ENCODE measurements at regions not wholly inside any gene's neighbourhood (a gene's known extent, or its start where the extent isn't known, plus 50 kb on each side); places are given as distances from the start of the nearest gene placed in this dataset.
"Not testable (repeated sequence)": the region's sequence is repeated elsewhere in the genome, so short reads cannot be mapped to it uniquely, and the experiment has no call there.

GRCh38 chr4:18106620-18107019 lies 85.1 kb upstream of the LCORL start:
- Histone ChIP-seq H3K36me3 (no peaks in the 10 kb centered on the region), H3K4me3 (no peak overlapping the region), H3K4me1 (no peaks in the 10 kb centered on the region), H3K27ac (no peak overlapping the region), H3K9me3 (no peaks in the 10 kb centered on the region), H3K27me3 (no peaks in the 10 kb centered on the region)
- FAIRE-seq = no peak
- intact Hi-C loops (cut with DNase I) = no loop called here
- no peak for DNase-seq
- WGBS, 2 donors = 24 to 33% methylated on average over 5 of the region's 5 CpGs
- ATAC-seq = peak in 1 of 4 donors; percentile 27
- TF ChIP-seq CTCF (IDR thresholded peaks at IDR 0.05) = no peak

GRCh38 chr4:18105030-18106011 lies 83.8 kb upstream of the LCORL start:
- no peaks in the 10 kb centered on the region for H3K4me1 ChIP-seq
- H3K27me3 ChIP-seq = no peaks in the 10 kb centered on the region
- H3K4me3 ChIP-seq = no peak overlapping the region
- TF ChIP-seq CTCF (IDR thresholded peaks at IDR 0.05) = no peak
- H3K36me3 ChIP-seq = no peaks in the 10 kb centered on the region
- H3K27ac ChIP-seq = no peak overlapping the region
- H3K9me3 ChIP-seq = no peaks in the 10 kb centered on the region
- DNase-seq (no peak), ATAC-seq (no peak), FAIRE-seq (no peak)
- intact Hi-C loops (cut with DNase I) = no loop called here
- 68 to 71% methylated on average over 4 of the region's 4 CpGs for WGBS, 2 donors

- no peak for DNase-seq
- no peak for FAIRE-seq
- Histone ChIP-seq H3K36me3 (no peaks in the 10 kb centered on the region), H3K4me1 (no peaks in the 10 kb centered on the region), H3K27me3 (no peaks in the 10 kb centered on the region), H3K27ac (no peak overlapping the region), H3K9me3 (no peaks in the 10 kb centered on the region), H3K4me3 (no peak overlapping the region)
- no peak for TF ChIP-seq CTCF (IDR thresholded peaks at IDR 0.05)
- no peak for ATAC-seq
- intact Hi-C loops (cut with DNase I) = no loop called here
- 67 to 77% methylated on average over 3 of the region's 3 CpGs for WGBS, 2 donors
Measured at GRCh38 chr4:18103876-18104605, 82.5 kb upstream of the LCORL start.

GRCh38 chr4:18100657-18101056 lies 79.1 kb upstream of the LCORL start:
- no peak overlapping the region for H3K27ac ChIP-seq
- intact Hi-C loops (cut with DNase I) = no loop called here

GRCh38 chr4:18090447-18090846 lies 68.9 kb upstream of the LCORL start:
- intact Hi-C loops (cut with DNase I); H3K4me3 ChIP-seq; H3K27ac ChIP-seq; DNase-seq; FAIRE-seq; H3K4me1 ChIP-seq; ATAC-seq; H3K9me3 ChIP-seq; H3K36me3 ChIP-seq; H3K27me3 ChIP-seq: not testable (repeated sequence)
- 45 to 54% methylated on average over 6 of the region's 6 CpGs for WGBS, 2 donors

More at GRCh38 chr4:18100657-18101056, 79.1 kb upstream of the LCORL start:
- H3K9me3 ChIP-seq = no peaks in the 10 kb centered on the region
- no peaks in the 10 kb centered on the region for H3K4me1 ChIP-seq
- no peak overlapping the region for H3K4me3 ChIP-seq
- no peaks in the 10 kb centered on the region for H3K27me3 ChIP-seq
- WGBS, 2 donors = 51 to 72% methylated on average over 4 of the region's 4 CpGs
- no peaks in the 10 kb centered on the region for H3K36me3 ChIP-seq
- TF ChIP-seq CTCF (IDR thresholded peaks at IDR 0.05) = no peak
- DNase-seq (no peak), FAIRE-seq (no peak), ATAC-seq (no peak)
